Heart right ventricle (tissue), 16 donors: ENCODE measurements at regions not wholly inside any gene's neighbourhood (a gene's known extent, or its start where the extent isn't known, plus 50 kb on each side); places are given as distances from the start of the nearest gene placed in this dataset.
"Not testable (repeated sequence)": the region's sequence is repeated elsewhere in the genome, so short reads cannot be mapped to it uniquely, and the experiment has no call there.

Experiments used
- ATAC-seq, 8 donors: fragments of 200-7000 bp; cut with Tn5 transposase; one replicate each; pipeline ENCODE4 v1.9.1; 2020; ENCODE audit warnings: mild to moderate bottlenecking in 8 of 8, moderate library complexity in 8 of 8, moderate number of reproducible peaks in 1 of 8
- DNase-seq, 2 donors: peaks; one replicate each; pipeline ENCODE4 v3.0.0-alpha.2; 2020
- H3K27ac ChIP-seq, 10 donors: fragments of 200-600 bp; sonication (generic) in 2 of 10; one replicate each; pipeline versions ENCODE4 v1.5.0 to v1.8.0; 2020 to 2022; ENCODE audit warnings: mild to moderate bottlenecking in 3 of 10
- H3K27me3 ChIP-seq, 7 donors: fragments of 200-600 bp; one replicate each; pipeline ENCODE4 v1.8.0; 2021 to 2022; ENCODE audit warnings: mild to moderate bottlenecking in 2 of 7
- H3K36me3 ChIP-seq, 9 donors: fragments of 200-600 bp; sonication (generic) in 1 of 9; one replicate each; pipeline versions ENCODE4 v1.5.0 to v1.8.0; 2020 to 2022; ENCODE audit warnings: mild to moderate bottlenecking in 2 of 9
- H3K4me1 ChIP-seq, 9 donors: fragments of 200-600 bp; sonication (generic) in 1 of 9; one replicate each; pipeline versions ENCODE4 v1.5.0 to v1.8.0; 2020 to 2022; ENCODE audit warnings: mild to moderate bottlenecking in 4 of 9
- H3K4me3 ChIP-seq, 10 donors: fragments of 200-600 bp; sonication (generic) in 2 of 10; one replicate each; pipeline versions ENCODE4 v1.5.0 to v1.8.0; 2020 to 2022; ENCODE audit warnings: mild to moderate bottlenecking in 7 of 10, moderate library complexity in 2 of 10
- H3K9me3 ChIP-seq, 11 donors: fragments of 200-600 bp in 10 of 11; sonication (generic) in 2 of 11; one replicate each; pipeline versions ENCODE4 v1.5.0 to v1.8.0; 2013 to 2022; ENCODE audit warnings: mild to moderate bottlenecking in 2 of 11, control low read depth in 1 of 11, moderate library complexity in 1 of 11
- WGBS, 2 donors: extraction: QIAGEN DNeasy Blood & Tissue Kit; methylation state at CpG; one replicate each; pipeline ENCODE4 v1.1.7; 2013; ENCODE audit warnings: inconsistent platforms in 1 of 2; 5-methylcytosine and 5-hydroxymethylcytosine counted together
- intact Hi-C, 10 donors: fragments of 100-400 bp; cut with DNase I; formaldehyde crosslinking; loops; one replicate each; pipeline versions ENCODE4 v1.11.1 to v1.14.2; 2022
- TF ChIP-seq, protein P1 (sequence below), 9 donors: fragments of 200-600 bp; sonication (generic) in 2 of 9; IDR thresholded peaks; one replicate each; pipeline versions ENCODE4 v1.5.0 to v1.8.0; 2021 to 2022; ENCODE audit warnings: antibody characterized with exemption in 9 of 9, mild to moderate bottlenecking in 5 of 9, moderate library complexity in 1 of 9
- donor health status: Arrhythmogenic right ventricular cardiomyopathy.
- donor health status: ischemic (EF 13 %, LVEDD 7.1; RV severe dilation, severe dysfunction).
- donor health status: healthy with polysubstance abuse.
- donor health status: DM: no; HTN: yes; CAD: no.
- donor health status: DM: no; HTN: no; CAD: no.
- donor health status: ischemic (EF 25% LVEDD 6.9; RV normal size, moderate dysfunction).
- donor health status: ischemic (EF 25% LVEDD 5.7; RV mildly dilated, moderate dysfunction).
- donor health status: healthy.
- donor health status: DM: yes; HTN: yes; CAD: no.
- donor health status: Ischemic cardiomyopathy.
- donor health status: ischemic (EF 35%, LVEDD 5.7; RV mildly dilated, moderate dysfunction).
- donor health status: nonischemic (EF 11% LVEDD 7.7; RV severe dilation, severe dysfunction).
- donor health status: DM: yes; HTN: yes; CAD: no.
- donor health status: PGD.
- donor health status: ischemic (EF 29% LVEDD 5.4; RV normal size, mild dysfunction).
- donor health status: nonischemic (EF 23%, LVEDD 6.1; RV moderate dilation, normal function).

DNA sequence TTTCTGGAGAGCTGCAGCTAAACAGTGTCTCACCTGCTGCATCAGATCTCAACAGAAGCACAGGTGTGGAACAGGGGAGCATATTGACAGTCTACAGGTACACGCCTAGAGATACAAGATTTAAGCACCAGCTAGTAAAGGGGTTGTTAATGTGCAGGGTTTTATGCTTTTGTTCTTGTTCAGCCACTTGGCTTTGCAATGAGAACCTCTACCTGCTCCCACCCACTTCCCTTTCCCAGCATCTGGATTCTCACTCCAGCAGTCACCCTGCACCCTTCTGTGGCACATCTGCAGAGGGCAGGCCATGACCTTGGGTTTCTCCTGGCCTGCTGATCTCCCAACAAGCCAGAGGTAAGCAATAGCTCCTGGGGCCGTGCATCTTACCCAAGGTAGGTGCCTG is 446.6 kb downstream of the BUD13 start:
- ATAC-seq (no peak), DNase-seq (no peak)
- intact Hi-C loops: no loop called here
- Histone ChIP-seq H3K9me3 (peaks cover 0 to 6% (median under 1%) of the 10 kb centered on the region in 11 donors), H3K4me3 (no peak overlapping the region), H3K4me1 (no peaks in the 10 kb centered on the region), H3K36me3 (no peaks in the 10 kb centered on the region), H3K27ac (no peak overlapping the region), H3K27me3 (peaks cover 0 to 4% (median 0%) of the 10 kb centered on the region in 7 donors)
- TF ChIP-seq, protein P1, sequence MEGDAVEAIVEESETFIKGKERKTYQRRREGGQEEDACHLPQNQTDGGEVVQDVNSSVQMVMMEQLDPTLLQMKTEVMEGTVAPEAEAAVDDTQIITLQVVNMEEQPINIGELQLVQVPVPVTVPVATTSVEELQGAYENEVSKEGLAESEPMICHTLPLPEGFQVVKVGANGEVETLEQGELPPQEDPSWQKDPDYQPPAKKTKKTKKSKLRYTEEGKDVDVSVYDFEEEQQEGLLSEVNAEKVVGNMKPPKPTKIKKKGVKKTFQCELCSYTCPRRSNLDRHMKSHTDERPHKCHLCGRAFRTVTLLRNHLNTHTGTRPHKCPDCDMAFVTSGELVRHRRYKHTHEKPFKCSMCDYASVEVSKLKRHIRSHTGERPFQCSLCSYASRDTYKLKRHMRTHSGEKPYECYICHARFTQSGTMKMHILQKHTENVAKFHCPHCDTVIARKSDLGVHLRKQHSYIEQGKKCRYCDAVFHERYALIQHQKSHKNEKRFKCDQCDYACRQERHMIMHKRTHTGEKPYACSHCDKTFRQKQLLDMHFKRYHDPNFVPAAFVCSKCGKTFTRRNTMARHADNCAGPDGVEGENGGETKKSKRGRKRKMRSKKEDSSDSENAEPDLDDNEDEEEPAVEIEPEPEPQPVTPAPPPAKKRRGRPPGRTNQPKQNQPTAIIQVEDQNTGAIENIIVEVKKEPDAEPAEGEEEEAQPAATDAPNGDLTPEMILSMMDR (IDR thresholded peaks at IDR 0.05): no peak
- WGBS, 2 donors: 70 to 88% methylated on average over 2 of the region's 2 CpGs

DNA sequence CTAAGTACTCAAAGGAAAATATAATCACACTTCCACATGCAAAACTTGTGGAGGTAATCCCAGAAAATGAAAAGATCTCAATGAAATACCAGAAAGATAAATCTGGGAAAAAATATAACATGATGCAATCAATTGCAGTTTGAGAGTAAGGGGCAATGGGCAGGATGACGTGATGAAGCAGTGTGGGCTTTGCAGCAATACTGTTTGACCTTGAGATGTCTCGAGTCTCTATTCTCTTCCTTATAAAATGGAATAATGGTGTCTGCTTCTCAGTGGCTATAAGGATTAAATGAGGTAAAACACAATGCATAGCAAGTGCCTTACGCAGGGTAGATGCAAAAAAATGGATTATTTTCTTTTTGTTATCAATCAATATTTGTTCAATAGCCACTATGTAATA is 447.5 kb downstream of the BUD13 start:
- intact Hi-C loops: no loop called here
- no peaks in the 10 kb centered on the region for H3K36me3 ChIP-seq
- H3K4me3 ChIP-seq: no peak overlapping the region
- no peak overlapping the region for H3K27ac ChIP-seq
- ATAC-seq (no peak), DNase-seq (no peak)
- H3K4me1 ChIP-seq: no peaks in the 10 kb centered on the region
- WGBS, 2 donors: 83% methylated on average over 3 of the region's 3 CpGs
- peaks cover 0 to 13% (median 5%) of the 10 kb centered on the region in 11 donors for H3K9me3 ChIP-seq
- peaks cover 0 to 4% (median 0%) of the 10 kb centered on the region in 7 donors for H3K27me3 ChIP-seq
- TF ChIP-seq, protein P1 (IDR thresholded peaks at IDR 0.05): no peak

DNA sequence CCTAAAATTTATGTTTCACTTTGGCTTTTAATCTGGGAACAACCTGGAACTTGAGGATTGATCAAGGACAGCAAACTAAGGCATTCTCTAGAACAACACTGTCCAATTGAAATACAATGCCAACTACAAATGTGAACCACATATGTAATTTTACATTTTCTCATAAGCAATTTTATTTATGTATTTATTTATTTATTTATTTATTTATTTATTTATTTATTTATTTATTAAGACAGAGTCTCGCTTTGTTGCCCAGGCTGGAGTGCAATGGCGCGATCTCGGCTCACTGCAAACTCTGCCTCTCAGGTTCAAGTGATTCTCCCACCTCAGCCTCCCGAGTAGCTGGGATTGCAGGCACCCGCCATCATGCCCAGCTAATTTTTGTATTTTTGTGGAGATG is 448.7 kb downstream of the BUD13 start:
- WGBS, 2 donors: 96 to 97% methylated on average over 6 of the region's 6 CpGs
- H3K27me3 ChIP-seq, H3K36me3 ChIP-seq, H3K4me1 ChIP-seq, ATAC-seq, intact Hi-C loops, DNase-seq, H3K4me3 ChIP-seq, H3K27ac ChIP-seq: not testable (repeated sequence)
- peaks cover 0 to 13% (median 5%) of the 10 kb centered on the region in 11 donors for H3K9me3 ChIP-seq

DNA sequence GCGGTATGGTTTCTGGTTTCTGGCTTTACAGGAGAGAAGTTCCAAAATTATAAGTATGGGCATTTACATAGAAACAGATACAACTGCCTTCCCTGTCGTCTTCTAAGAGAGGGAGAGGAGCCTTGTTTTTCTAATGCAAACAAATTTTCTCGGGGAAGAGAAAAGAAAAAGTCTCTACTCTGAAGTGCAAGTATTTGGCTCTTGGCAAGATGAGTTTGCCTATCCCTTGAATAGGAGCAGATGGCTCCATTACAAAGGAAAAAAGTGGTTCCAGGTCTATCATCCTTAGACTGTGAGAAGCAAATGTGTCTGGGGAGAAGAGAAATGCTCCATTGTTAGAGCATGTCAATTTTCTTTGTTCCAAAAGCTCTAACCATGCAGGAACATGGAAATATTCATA is 455.6 kb downstream of the BUD13 start:
- ATAC-seq (no peak), DNase-seq (no peak)
- no peak overlapping the region for H3K4me3 ChIP-seq
- TF ChIP-seq, protein P1 (IDR thresholded peaks at IDR 0.05): no peak
- no peak overlapping the region for H3K27ac ChIP-seq
- peaks cover 0 to 22% (median 15%) of the 10 kb centered on the region in 9 donors for H3K4me1 ChIP-seq
- peaks cover 0 to 13% (median 5%) of the 10 kb centered on the region in 11 donors for H3K9me3 ChIP-seq
- WGBS, 2 donors: 73% methylated on average over 3 of the region's 3 CpGs
- H3K27me3 ChIP-seq: peaks cover 0 to 12% (median 0%) of the 10 kb centered on the region in 7 donors
- no peaks in the 10 kb centered on the region for H3K36me3 ChIP-seq
- intact Hi-C loops: no loop called here

DNA sequence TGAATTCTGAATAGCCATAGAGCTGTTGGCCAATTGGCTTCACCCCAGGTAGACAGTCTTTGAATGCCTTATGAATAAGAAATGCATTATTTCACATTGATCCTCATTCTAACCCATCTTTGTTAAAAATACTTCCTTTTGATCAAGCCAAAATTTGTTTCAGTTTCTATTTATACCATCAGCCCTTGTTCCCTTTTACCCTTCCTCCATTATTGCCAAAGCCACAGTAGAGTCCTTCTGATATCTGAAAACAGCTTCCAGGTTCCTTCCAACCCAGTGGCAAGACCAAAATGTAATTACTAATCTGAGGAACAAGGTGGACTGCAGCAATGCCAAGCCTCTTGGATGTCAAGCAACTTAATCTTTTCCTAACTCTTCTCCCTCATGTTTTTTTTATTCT is 458.8 kb downstream of the BUD13 start:
- TF ChIP-seq, protein P1 (IDR thresholded peaks at IDR 0.05): no peak
- ATAC-seq: no peak

More for the DNA sequence above, 458.8 kb downstream of the BUD13 start:
- intact Hi-C loops: no loop called here
- Histone ChIP-seq H3K27ac (no peak overlapping the region), H3K36me3 (no peaks in the 10 kb centered on the region), H3K4me1 (peaks cover 0 to 22% (median 15%) of the 10 kb centered on the region in 9 donors), H3K27me3 (peaks cover 0 to 12% (median 0%) of the 10 kb centered on the region in 7 donors), H3K4me3 (no peak overlapping the region), H3K9me3 (no peaks in the 10 kb centered on the region)
- no peak for DNase-seq
